MM.1S (cell line): ENCODE measurements at regions not wholly inside any gene's neighbourhood (a gene's known extent, or its start where the extent isn't known, plus 50 kb on each side); places are given as distances from the start of the nearest gene placed in this dataset.

Experiments
- DNase-seq: peaks from one replicate; pipeline ENCODE4 v3.0.0-alpha.2; 2015
- H2AFZ ChIP-seq: fragments of 300-600 bp; sonication (generic); 2 replicates; pipeline ENCODE4 v1.6.0; 2016; ENCODE audit warnings: antibody characterized with exemption, low read length
- H3F3A ChIP-seq: fragments of 300-600 bp; sonication (generic); 2 replicates; pipeline ENCODE4 v1.6.1; 2016; ENCODE audit warnings: mild to moderate bottlenecking, antibody characterized with exemption, low read length, moderate library complexity, mixed read lengths; ENCODE audit not compliant: insufficient read depth
- H3K27ac ChIP-seq: fragments of 300-600 bp; sonication (generic); 2 replicates; pipeline ENCODE4 v1.5.1; 2016; ENCODE audit warnings: mild to moderate bottlenecking, low read length
- H3K27me3 ChIP-seq: fragments of 300-600 bp; sonication (generic); replicated peaks from 2 replicates; pipeline ENCODE4 v1.6.0; 2016; ENCODE audit warnings: low read length; ENCODE audit not compliant: insufficient read depth
- H3K36me3 ChIP-seq: fragments of 300-600 bp; sonication (generic); replicated peaks from 2 replicates; pipeline ENCODE4 v1.6.1; 2016; ENCODE audit warnings: mild to moderate bottlenecking, low read length, mixed read lengths; ENCODE audit not compliant: insufficient read depth
- H3K4me1 ChIP-seq: fragments of 300-600 bp; sonication (generic); 2 replicates; pipeline ENCODE4 v1.6.1; 2016; ENCODE audit warnings: low read length, mixed read lengths
- H3K4me2 ChIP-seq: fragments of 300-600 bp; sonication (generic); 2 replicates; pipeline ENCODE4 v1.6.0; 2016; ENCODE audit warnings: low read depth, low read length
- H3K4me3 ChIP-seq: fragments of 300-600 bp; sonication (generic); 2 replicates; pipeline ENCODE4 v1.5.1; 2016; ENCODE audit warnings: low read length, mixed read lengths
- H3K79me2 ChIP-seq: fragments of 300-600 bp; sonication (generic); 2 replicates; pipeline ENCODE4 v1.6.1; 2016; ENCODE audit warnings: mixed run types, low read length, mixed read lengths
- H3K9ac ChIP-seq: fragments of 300-600 bp; sonication (generic); 2 replicates; pipeline ENCODE4 v1.6.1; 2016; ENCODE audit warnings: low read length, mixed read lengths
- H3K9me2 ChIP-seq: fragments of 300-600 bp; sonication (generic); replicated peaks from 2 replicates; pipeline ENCODE4 v1.6.1; 2016; ENCODE audit warnings: mild to moderate bottlenecking, low read length, mixed read lengths; ENCODE audit not compliant: insufficient read depth
- H3K9me3 ChIP-seq: fragments of 300-600 bp; sonication (generic); replicated peaks from 2 replicates; pipeline ENCODE4 v1.6.1; 2016; ENCODE audit warnings: mild to moderate bottlenecking, low read length, mixed read lengths; ENCODE audit not compliant: insufficient read depth
- H4K20me1 ChIP-seq: fragments of 300-600 bp; sonication (generic); 2 replicates; pipeline ENCODE4 v1.6.1; 2016; ENCODE audit warnings: mild to moderate bottlenecking, low read length, moderate library complexity, mixed read lengths; ENCODE audit not compliant: insufficient read depth
- EZH2 ChIP-seq: fragments of 300-600 bp; sonication (generic); optimal IDR thresholded peaks from 2 replicates; pipeline ENCODE3; 2017; ENCODE audit warnings: low read depth, mild to moderate bottlenecking, antibody characterized with exemption, low read length, mixed read lengths
- EZH2phosphoT487 ChIP-seq: fragments of 300-600 bp; sonication (generic); IDR thresholded peaks from 2 replicates; pipeline ENCODE4 v1.6.1; 2018; ENCODE audit warnings: antibody characterized with exemption, low read length
- TF ChIP-seq, protein P1 (sequence below): fragments of 300-600 bp; sonication (generic); IDR thresholded peaks from 2 replicates; pipeline ENCODE4 v1.5.1; 2016; ENCODE audit warnings: antibody characterized with exemption, low read length, mixed read lengths

DNA sequence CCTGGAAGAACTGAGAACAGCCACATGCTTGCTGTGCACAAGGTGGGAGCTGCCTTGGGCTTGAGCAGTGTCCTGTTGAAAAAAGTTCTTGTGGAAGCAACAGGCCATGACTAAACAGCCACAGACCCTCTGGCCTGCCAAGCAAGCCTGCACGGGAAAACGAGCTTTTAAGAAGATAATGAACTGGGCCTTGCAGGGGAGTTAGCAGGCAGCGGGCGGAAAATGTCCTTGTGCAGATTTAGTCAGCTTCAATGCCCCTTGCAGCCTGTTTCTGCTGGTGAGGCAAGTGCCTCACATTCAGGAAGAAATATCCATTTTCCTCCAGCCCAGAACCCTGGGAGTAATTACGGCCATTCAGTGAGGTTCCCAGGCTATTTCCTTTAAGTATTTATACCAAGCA lies 126.2 kb upstream of the KLHL25 start:
- Histone ChIP-seq H3K4me2 (no peak overlapping the region), H3K27me3 (no peaks in the 10 kb centered on the region), H3K4me3 (no peak overlapping the region), H4K20me1 (no peaks in the 10 kb centered on the region), H3K27ac (no peak overlapping the region), H3K79me2 (no peaks in the 10 kb centered on the region), H3K36me3 (no peaks in the 10 kb centered on the region), H3K9me2 (no peaks in the 10 kb centered on the region), H2AFZ (no peak overlapping the region), H3K4me1 (no peaks in the 10 kb centered on the region), H3K9ac (no peak overlapping the region), H3K9me3 (no peaks in the 10 kb centered on the region), H3F3A (no peaks in the 10 kb centered on the region)
- no peak for TF ChIP-seq EZH2phosphoT487
- TF ChIP-seq, protein P1, sequence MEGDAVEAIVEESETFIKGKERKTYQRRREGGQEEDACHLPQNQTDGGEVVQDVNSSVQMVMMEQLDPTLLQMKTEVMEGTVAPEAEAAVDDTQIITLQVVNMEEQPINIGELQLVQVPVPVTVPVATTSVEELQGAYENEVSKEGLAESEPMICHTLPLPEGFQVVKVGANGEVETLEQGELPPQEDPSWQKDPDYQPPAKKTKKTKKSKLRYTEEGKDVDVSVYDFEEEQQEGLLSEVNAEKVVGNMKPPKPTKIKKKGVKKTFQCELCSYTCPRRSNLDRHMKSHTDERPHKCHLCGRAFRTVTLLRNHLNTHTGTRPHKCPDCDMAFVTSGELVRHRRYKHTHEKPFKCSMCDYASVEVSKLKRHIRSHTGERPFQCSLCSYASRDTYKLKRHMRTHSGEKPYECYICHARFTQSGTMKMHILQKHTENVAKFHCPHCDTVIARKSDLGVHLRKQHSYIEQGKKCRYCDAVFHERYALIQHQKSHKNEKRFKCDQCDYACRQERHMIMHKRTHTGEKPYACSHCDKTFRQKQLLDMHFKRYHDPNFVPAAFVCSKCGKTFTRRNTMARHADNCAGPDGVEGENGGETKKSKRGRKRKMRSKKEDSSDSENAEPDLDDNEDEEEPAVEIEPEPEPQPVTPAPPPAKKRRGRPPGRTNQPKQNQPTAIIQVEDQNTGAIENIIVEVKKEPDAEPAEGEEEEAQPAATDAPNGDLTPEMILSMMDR = no peak
- no peak for TF ChIP-seq EZH2
- DNase-seq = no peak

DNA sequence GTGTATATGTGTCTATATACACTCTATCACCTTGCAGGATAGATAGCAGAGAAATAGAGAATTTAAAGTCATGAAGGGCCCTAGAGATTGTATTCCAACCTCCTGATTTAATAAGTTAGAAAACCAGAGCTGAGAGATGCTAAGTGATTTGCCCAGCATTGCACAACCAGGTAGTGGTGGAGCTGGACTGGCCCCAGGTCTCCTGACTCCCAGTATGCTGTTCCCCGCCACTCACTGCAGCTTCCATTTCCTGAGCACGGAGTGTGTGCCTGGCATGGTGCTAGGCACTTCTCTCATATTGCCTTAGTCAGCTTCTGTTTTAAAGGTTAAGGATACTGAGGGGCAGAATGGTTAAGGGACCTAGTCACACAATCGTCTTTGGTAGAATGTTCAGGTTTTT lies 129.4 kb upstream of the KLHL25 start:
- H3K4me2 ChIP-seq = no peak overlapping the region
- no peak overlapping the region for H3K27ac ChIP-seq
- H3K9me2 ChIP-seq = no peaks in the 10 kb centered on the region
- H3K9me3 ChIP-seq = no peaks in the 10 kb centered on the region
- H3K9ac ChIP-seq = no peak overlapping the region
- no peak overlapping the region for H3K4me3 ChIP-seq
- no peaks in the 10 kb centered on the region for H4K20me1 ChIP-seq
- H3F3A ChIP-seq = no peaks in the 10 kb centered on the region
- DNase-seq = no peak
- TF ChIP-seq, protein P1 = no peak
- TF ChIP-seq EZH2phosphoT487 (no peak), EZH2 (no peak)
- no peaks in the 10 kb centered on the region for H3K36me3 ChIP-seq
- no peaks in the 10 kb centered on the region for H3K4me1 ChIP-seq
- H3K27me3 ChIP-seq = no peaks in the 10 kb centered on the region
- no peaks in the 10 kb centered on the region for H3K79me2 ChIP-seq
- no peak overlapping the region for H2AFZ ChIP-seq

DNA sequence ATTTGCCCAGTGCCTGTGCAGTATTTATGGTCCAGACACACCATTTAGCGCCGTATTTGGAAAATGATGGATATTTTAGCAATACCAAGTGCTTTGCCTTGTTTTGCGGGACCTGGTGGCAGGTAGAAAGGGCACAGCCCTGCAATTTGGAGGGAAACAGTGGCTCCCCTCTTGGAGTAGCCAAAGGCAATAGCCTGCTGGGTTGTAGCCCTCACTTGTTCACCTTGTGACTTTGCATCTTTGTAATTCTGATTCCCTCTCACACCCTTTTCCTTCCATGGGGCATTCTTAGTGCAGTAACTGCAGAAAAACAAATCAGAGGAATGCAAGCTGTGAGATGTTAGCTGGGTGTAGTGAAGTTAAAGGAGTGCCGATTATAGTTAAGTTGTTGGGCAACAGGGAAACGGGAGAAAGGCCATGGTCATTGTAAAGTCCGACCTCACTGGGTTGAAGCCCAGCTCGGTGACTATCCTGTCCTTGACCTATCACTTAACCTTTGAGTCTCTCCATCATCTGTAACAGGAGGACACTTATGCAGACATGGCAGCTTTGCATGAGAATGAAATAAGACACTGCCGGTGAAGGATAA lies 131.0 kb upstream of the KLHL25 start:
- no peaks in the 10 kb centered on the region for H3K36me3 ChIP-seq
- H2AFZ ChIP-seq = no peak overlapping the region
- no peaks in the 10 kb centered on the region for H4K20me1 ChIP-seq
- no peaks in the 10 kb centered on the region for H3F3A ChIP-seq
- no peak overlapping the region for H3K4me2 ChIP-seq
- no peak overlapping the region for H3K27ac ChIP-seq
- H3K79me2 ChIP-seq = no peaks in the 10 kb centered on the region
- H3K9me3 ChIP-seq = no peaks in the 10 kb centered on the region
- no peaks in the 10 kb centered on the region for H3K9me2 ChIP-seq
- H3K4me1 ChIP-seq = no peaks in the 10 kb centered on the region
- no peak overlapping the region for H3K9ac ChIP-seq
- TF ChIP-seq, protein P1 = no peak
- TF ChIP-seq EZH2phosphoT487 = no peak
- DNase-seq = no peak
- H3K4me3 ChIP-seq = no peak overlapping the region
- H3K27me3 ChIP-seq = no peaks in the 10 kb centered on the region
